ENCODE measurements at regions not wholly inside any gene's neighbourhood (a gene's known extent, or its start where the extent isn't known, plus 50 kb on each side); places are given as distances from the start of the nearest gene placed in this dataset.

- no peak for TF ChIP-seq E2F4 (IDR thresholded peaks at IDR 0.05; ENCODE audit: low read depth, low read length)
- 0 out of 2 replicates have a peak, but pooled peaks have one; percentile 40 for TF ChIP-seq RCOR1 (conservative IDR thresholded peaks at IDR 0.05; ENCODE audit: low read depth, low read length)
- TF ChIP-seq ATF2 (IDR thresholded peaks at IDR 0.05; ENCODE audit: low read length) = peak; percentile 95
- TF ChIP-seq SIN3A (IDR thresholded peaks at IDR 0.05; ENCODE audit: low read depth, low read length) = no peak
- TF ChIP-seq SMC3 (IDR thresholded peaks at IDR 0.05; ENCODE audit: borderline replicate concordance, low read length) = no peak
- TF ChIP-seq SMAD1 (IDR thresholded peaks at IDR 0.05; ENCODE audit: low read depth, partially characterized antibody) = no peak
- peak; percentile 17 for TF ChIP-seq SP1 (IDR thresholded peaks at IDR 0.05; ENCODE audit: low read depth, low read length)
- no peak for TF ChIP-seq CTCF (IDR thresholded peaks at IDR 0.05 in 2 of 3, conservative IDR thresholded peaks at IDR 0.05 in 1 of 3; ENCODE audit: control insufficient read depth in 2 of 3, extremely low read depth in 1 of 3, insufficient read depth in 1 of 3, low read depth in 3 of 3, low read length in 3 of 3)
These were observed 240.8 kb upstream of the TMPO start (continued) for GRCh38 chr12:98274430-98275130.
